IMR-90 (cell line): ENCODE measurements at regions not wholly inside any gene's neighbourhood (a gene's known extent, or its start where the extent isn't known, plus 50 kb on each side); places are given as distances from the start of the nearest gene placed in this dataset.

Experiments used
- ATAC-seq: fragments of 200-7000 bp; cut with Tn5 transposase; 2 replicates; pipeline ENCODE4 v1.9.1; 2020; ENCODE audit warnings: low read depth, mild to moderate bottlenecking, moderate library complexity
- BruUV-seq: library from RNA; stranded (reverse); fragments of 400-500 nt; replicated peaks from 2 replicates; lab custom pipeline; 2021; lab: Mats Ljungman, UMichigan
- CTCF ChIA-PET: fragments of 300-600 bp; formaldehyde crosslinking; extraction: SDS; loops from one replicate; lab custom pipeline; 2021; ENCODE audit warnings: antibody characterized with exemption; lab: Yijun Ruan, JAX
- POLR2A ChIA-PET: fragments of 300-600 bp; sonication (Branson Sonifier 250); formaldehyde crosslinking; loops from one replicate; lab custom pipeline; 2022; ENCODE audit warnings: antibody characterized with exemption; ENCODE audit not compliant: unreplicated experiment; lab: Charles Lee
- DNase-seq: peaks from one replicate; pipeline ENCODE4 v3.0.0; 2013
- H2AFZ ChIP-seq: replicated peaks from 2 replicates; pipeline ENCODE3; 2013; ENCODE audit warnings: low read length, mild to moderate bottlenecking; ENCODE audit not compliant: poor library complexity
- H2AK5ac ChIP-seq: 2 replicates; pipeline ENCODE4 v1.6.1; 2013; ENCODE audit warnings: low read depth, low read length, inconsistent platforms
- H2AK9ac ChIP-seq: replicated peaks from 2 replicates; pipeline ENCODE3; 2013; ENCODE audit warnings: mild to moderate bottlenecking, low read depth, low read length, moderate library complexity; ENCODE audit not compliant: poor library complexity
- H2BK120ac ChIP-seq: 2 replicates; pipeline ENCODE4 v1.6.1; 2013; ENCODE audit warnings: low read depth, low read length, inconsistent platforms
- H2BK15ac ChIP-seq: 3 replicates; pipeline ENCODE4 v1.6.1; 2013; ENCODE audit warnings: low read depth, low read length, inconsistent platforms
- H2BK20ac ChIP-seq: 2 replicates; pipeline ENCODE4 v1.6.1; 2013; ENCODE audit warnings: low read depth, mild to moderate bottlenecking, inconsistent platforms, low read length, moderate library complexity
- H2BK5ac ChIP-seq: 2 replicates; pipeline ENCODE4 v1.6.1; 2013; ENCODE audit warnings: mild to moderate bottlenecking, low read depth, low read length, inconsistent platforms; ENCODE audit not compliant: poor library complexity, severe bottlenecking
- H3K14ac ChIP-seq: replicated peaks from 2 replicates; pipeline ENCODE4 v1.6.1; 2013; ENCODE audit warnings: low read depth, low read length, inconsistent platforms
- H3K18ac ChIP-seq: 2 replicates; pipeline ENCODE4 v1.6.1; 2013; ENCODE audit warnings: low read depth, low read length, control low read depth
- H3K23ac ChIP-seq: 2 replicates; pipeline ENCODE4 v1.6.1; 2013; ENCODE audit warnings: low read depth, low read length, inconsistent platforms
- H3K27ac ChIP-seq: 2 replicates; pipeline ENCODE4 v1.5.1; 2013; ENCODE audit warnings: mild to moderate bottlenecking, control low read depth, low read length; ENCODE audit not compliant: insufficient read depth
- H3K27me3 ChIP-seq: 2 replicates; pipeline ENCODE4 v1.6.1; 2013; ENCODE audit warnings: low read length; ENCODE audit not compliant: control insufficient read depth, insufficient read depth
- H3K36me3 ChIP-seq: 2 replicates; pipeline ENCODE4 v1.6.1; 2013; ENCODE audit warnings: low read length, mixed read lengths; ENCODE audit not compliant: control insufficient read depth, insufficient read depth
- H3K4ac ChIP-seq: 2 replicates; pipeline ENCODE4 v1.6.1; 2013; ENCODE audit warnings: low read depth, low read length, inconsistent platforms
- H3K4me1 ChIP-seq: 2 replicates; pipeline ENCODE4 v1.6.1; 2013; ENCODE audit warnings: low read length, mixed read lengths; ENCODE audit not compliant: control insufficient read depth, insufficient read depth
- H3K4me2 ChIP-seq: 2 replicates; pipeline ENCODE4 v1.6.1; 2013; ENCODE audit warnings: low read depth, mild to moderate bottlenecking, control low read depth, low read length, moderate library complexity
- H3K4me3 ChIP-seq: 2 replicates; pipeline ENCODE4 v1.5.1; 2013; ENCODE audit warnings: low read depth, mild to moderate bottlenecking, control low read depth, low read length, moderate library complexity; ENCODE audit not compliant: insufficient read depth
- H3K56ac ChIP-seq: 2 replicates; pipeline ENCODE4 v1.6.1; 2013; ENCODE audit warnings: low read length, inconsistent platforms; ENCODE audit not compliant: insufficient read depth; ENCODE audit errors: extremely low read depth
- H3K79me1 ChIP-seq, 2 experiments: 2 replicates each; pipeline ENCODE4 v1.6.1; 2013; ENCODE audit warnings: low read length in 2 of 2, inconsistent platforms in 1 of 2, low read depth in 1 of 2
- H3K9ac ChIP-seq: 2 replicates; pipeline ENCODE4 v1.6.1; 2013; ENCODE audit warnings: low read depth, low read length, control low read depth
- H3K9me1 ChIP-seq: 2 replicates; pipeline ENCODE4 v1.6.1; 2013; ENCODE audit warnings: low read length, inconsistent platforms; ENCODE audit not compliant: insufficient read depth
- H3K9me3 ChIP-seq: 2 replicates; pipeline ENCODE4 v1.6.1; 2013; ENCODE audit warnings: low read length; ENCODE audit not compliant: control insufficient read depth, insufficient read depth
- H4K20me1 ChIP-seq: 2 replicates; pipeline ENCODE4 v1.6.1; 2013; ENCODE audit warnings: low read length, inconsistent platforms; ENCODE audit not compliant: insufficient read depth
- H4K5ac ChIP-seq: 2 replicates; pipeline ENCODE4 v1.6.1; 2013; ENCODE audit warnings: mild to moderate bottlenecking, low read depth, low read length, control low read depth
- H4K8ac ChIP-seq, 2 experiments: 2 replicates each; pipeline ENCODE4 v1.6.1; 2013; ENCODE audit warnings: low read depth in 2 of 2, low read length in 2 of 2, control low read depth in 1 of 2, inconsistent platforms in 1 of 2
- H4K91ac ChIP-seq: 2 replicates; pipeline ENCODE4 v1.6.1; 2013; ENCODE audit warnings: low read depth, low read length, inconsistent platforms; ENCODE audit not compliant: insufficient read depth
- BHLHE40 ChIP-seq: fragments of 150-350 bp; IDR thresholded peaks from 2 replicates; pipeline ENCODE4 v1.6.1; 2016; ENCODE audit warnings: mild to moderate bottlenecking, low read depth, low read length
- CEBPB ChIP-seq: IDR thresholded peaks from 2 replicates; pipeline ENCODE4 v1.6.1; 2012; ENCODE audit warnings: low read depth, low read length, improper control_type of control experiment
- MAFK ChIP-seq: IDR thresholded peaks from 2 replicates; pipeline ENCODE4 v1.6.1; 2012; ENCODE audit warnings: low read depth, low read length, improper control_type of control experiment
- MAZ ChIP-seq: IDR thresholded peaks from 2 replicates; pipeline ENCODE4 v1.6.1; 2012; ENCODE audit warnings: low read depth, mild to moderate bottlenecking, low read length, improper control_type of control experiment, moderate library complexity, borderline replicate concordance
- POLR2A ChIP-seq: IDR thresholded peaks from 2 replicates; pipeline ENCODE4 v1.6.1; 2012; ENCODE audit warnings: mild to moderate bottlenecking, low read depth, low read length
- RCOR1 ChIP-seq: IDR thresholded peaks from 2 replicates; pipeline ENCODE4 v1.6.1; 2012; ENCODE audit warnings: mild to moderate bottlenecking, low read length, improper control_type of control experiment; ENCODE audit not compliant: insufficient replicate concordance
- WGBS, 2 experiments: methylation state at CpG; one replicate each; pipeline versions ENCODE4 v1.1.5 to v1.1.7; 2013; ENCODE audit warnings: missing lambda C conversion rate in 2 of 2; ENCODE audit not compliant: insufficient read length in 1 of 2; ENCODE audit errors: extremely low coverage in 2 of 2; 5-methylcytosine and 5-hydroxymethylcytosine counted together
- dilution Hi-C: fragments of 300-500 bp; cut with HindIII; formaldehyde crosslinking; loops from one replicate; pipeline ENCODE4 v1.14.3; 2018; ENCODE audit warnings: low sequenced_read_pairs; ENCODE audit not compliant: unreplicated experiment
- in situ Hi-C: fragments of 300-500 bp; cut with MboI; formaldehyde crosslinking; loops from 3 replicates; pipeline ENCODE4 v1.14.3; 2019; ENCODE audit warnings: low sequenced_read_pairs, inconsistent platforms, mixed read lengths
- intact Hi-C: fragments of 100-400 bp; cut with micrococcal nuclease; formaldehyde crosslinking; loops from 2 replicates; pipeline ENCODE4 v1.10.0; 2022
- TF ChIP-seq, protein P1 (sequence below): fragments of 150-350 bp; IDR thresholded peaks from 2 replicates; pipeline ENCODE4 v1.6.1; 2016; ENCODE audit warnings: low read depth, mild to moderate bottlenecking, low read length, moderate library complexity, borderline replicate concordance

DNA sequence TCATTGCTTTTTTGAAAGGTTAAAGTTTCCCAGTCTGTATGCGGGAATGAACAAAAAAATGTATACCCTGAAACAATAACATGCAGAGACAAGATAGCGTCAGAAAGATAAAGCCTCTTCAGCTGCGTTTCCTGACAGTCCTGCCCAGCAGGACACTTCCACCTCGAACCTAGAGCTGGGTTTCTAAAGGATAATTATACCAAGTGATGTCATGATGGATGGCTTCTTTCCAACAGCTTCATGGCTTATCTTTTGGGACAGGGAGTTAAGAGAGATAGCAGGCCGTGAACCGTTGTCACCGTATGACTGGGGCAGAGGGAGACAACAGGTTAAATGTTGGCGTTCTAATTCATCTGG lies 267.6 kb upstream of the SGK1 start:
- H3K27ac ChIP-seq = no peak overlapping the region
- no peaks in the 10 kb centered on the region for H3K9me3 ChIP-seq
- H2AK5ac ChIP-seq = no peak overlapping the region; the same call in 1 of the 2 replicates
- peaks cover 9% of the 10 kb centered on the region for H3K4me1 ChIP-seq
- H2AK9ac ChIP-seq = no peak overlapping the region
- H2BK15ac ChIP-seq = peak overlapping the region; percentile 32; the same call in 1 of the 3 replicates
- DNase-seq (no peak), ATAC-seq (no peak)
- H3K9ac ChIP-seq = no peak overlapping the region
- no peaks in the 10 kb centered on the region for H3K27me3 ChIP-seq
- POLR2A ChIA-PET = no interaction called here
- H4K5ac ChIP-seq = no peak overlapping the region
- in situ Hi-C loops = no loop called here
- CTCF ChIA-PET = no interaction called here
- TF ChIP-seq CEBPB = no peak
- TF ChIP-seq, protein P1, sequence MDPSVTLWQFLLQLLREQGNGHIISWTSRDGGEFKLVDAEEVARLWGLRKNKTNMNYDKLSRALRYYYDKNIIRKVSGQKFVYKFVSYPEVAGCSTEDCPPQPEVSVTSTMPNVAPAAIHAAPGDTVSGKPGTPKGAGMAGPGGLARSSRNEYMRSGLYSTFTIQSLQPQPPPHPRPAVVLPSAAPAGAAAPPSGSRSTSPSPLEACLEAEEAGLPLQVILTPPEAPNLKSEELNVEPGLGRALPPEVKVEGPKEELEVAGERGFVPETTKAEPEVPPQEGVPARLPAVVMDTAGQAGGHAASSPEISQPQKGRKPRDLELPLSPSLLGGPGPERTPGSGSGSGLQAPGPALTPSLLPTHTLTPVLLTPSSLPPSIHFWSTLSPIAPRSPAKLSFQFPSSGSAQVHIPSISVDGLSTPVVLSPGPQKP = no peak
- no peak for TF ChIP-seq RCOR1
- TF ChIP-seq MAFK = no peak
- TF ChIP-seq POLR2A = no peak
- no peak for TF ChIP-seq BHLHE40
- no peak for TF ChIP-seq MAZ
- no peaks in the 10 kb centered on the region for H3K36me3 ChIP-seq
- H3K18ac ChIP-seq = no peak overlapping the region
- H4K91ac ChIP-seq = no peak overlapping the region
- H3K4me2 ChIP-seq = no peak overlapping the region
- H2AFZ ChIP-seq = no peak overlapping the region
- H2BK5ac ChIP-seq = no peak overlapping the region
- H3K14ac ChIP-seq = no peak overlapping the region
- no peaks in the 10 kb centered on the region for H4K20me1 ChIP-seq
- intact Hi-C loops = no loop called here
- BruUV-seq = no TSS peak
- H3K79me1 ChIP-seq = no peaks in the 10 kb centered on the region
- H4K8ac ChIP-seq = no peak overlapping the region
- dilution Hi-C loops = no loop called here
- no CpG with 5 or more reads among the region's 8 CpGs for WGBS, 2 experiments
- no peak overlapping the region for H3K4me3 ChIP-seq
- no peak overlapping the region for H3K23ac ChIP-seq
- no peak overlapping the region for H2BK20ac ChIP-seq
- peaks cover 3% of the 10 kb centered on the region for H3K9me1 ChIP-seq
- no peak overlapping the region for H3K4ac ChIP-seq
- H2BK120ac ChIP-seq = no peak overlapping the region
- H3K56ac ChIP-seq = no peak overlapping the region
